Liver (tissue), 3 donors: ENCODE measurements at regions not wholly inside any gene's neighbourhood (a gene's known extent, or its start where the extent isn't known, plus 50 kb on each side); places are given as distances from the start of the nearest gene placed in this dataset.

Source experiments
- CTCF ChIP-seq: fragments of 150-350 bp; IDR thresholded peaks from 2 replicates; pipeline ENCODE4 v1.5.1; 2017; ENCODE audit warnings: improper control_type of control experiment, low read depth, low read length; ENCODE audit not compliant: missing input control
- EGR1 ChIP-seq, 2 donors: IDR thresholded peaks; 2 replicates each; pipeline ENCODE4 v1.6.1; 2016 to 2018; ENCODE audit warnings: antibody characterized with exemption in 2 of 2, low read depth in 2 of 2
- FOXA1 ChIP-seq: IDR thresholded peaks from 2 replicates; pipeline ENCODE4 v1.6.1; 2016; ENCODE audit warnings: antibody characterized with exemption
- FOXA2 ChIP-seq: IDR thresholded peaks from 2 replicates; pipeline ENCODE4 v1.6.1; 2016; ENCODE audit warnings: antibody characterized with exemption
- GABPA ChIP-seq, 2 donors: IDR thresholded peaks in 1 of 2; conservative IDR thresholded peaks in 1 of 2; 2 replicates each; pipeline ENCODE4 v1.6.1; 2016; ENCODE audit warnings: antibody characterized with exemption in 2 of 2, mild to moderate bottlenecking in 1 of 2, moderate library complexity in 1 of 2
- MAX ChIP-seq: IDR thresholded peaks from 2 replicates; pipeline ENCODE4 v1.6.1; 2016; ENCODE audit warnings: antibody characterized with exemption
- NR2F2 ChIP-seq: IDR thresholded peaks from 2 replicates; pipeline ENCODE4 v1.6.1; 2016; ENCODE audit warnings: antibody characterized with exemption
- RAD21 ChIP-seq, 2 donors: IDR thresholded peaks; 2 replicates each; pipeline ENCODE4 v1.6.1; 2016; ENCODE audit warnings: antibody characterized with exemption in 2 of 2, mild to moderate bottlenecking in 2 of 2
- REST ChIP-seq: IDR thresholded peaks from 2 replicates; pipeline ENCODE4 v1.6.1; 2016; ENCODE audit warnings: antibody characterized with exemption, mild to moderate bottlenecking
- TAF1 ChIP-seq: conservative IDR thresholded peaks from 2 replicates; pipeline ENCODE4 v1.6.1; 2016; ENCODE audit warnings: antibody characterized with exemption, mild to moderate bottlenecking
- YY1 ChIP-seq: IDR thresholded peaks from 2 replicates; pipeline ENCODE4 v1.6.1; 2016; ENCODE audit warnings: antibody characterized with exemption, mild to moderate bottlenecking
- donor health status: healthy.
- donor health status: healthy.

GRCh38 chr3:69462826-69463100, 76.9 kb upstream of the FRMD4B start:
- TF ChIP-seq CTCF (no peak), EGR1 (IDR thresholded peaks at IDR 0.05; ENCODE audit: low read depth in 2 of 2) (no peak), TAF1 (no peak), FOXA2 (no peak), NR2F2 (no peak), REST (no peak), RAD21 (IDR thresholded peaks at IDR 0.05) (no peak), YY1 (no peak), FOXA1 (no peak), GABPA (IDR thresholded peaks at IDR 0.05 in 1 of 2, conservative IDR thresholded peaks at IDR 0.05 in 1 of 2) (no peak), MAX (no peak)
